AG09319 (cell line): ENCODE measurements at regions not wholly inside any gene's neighbourhood (a gene's known extent, or its start where the extent isn't known, plus 50 kb on each side); places are given as distances from the start of the nearest gene placed in this dataset.

ENCODE experiments used
- DNase-seq: peaks from one replicate; pipeline ENCODE4 v3.0.0-alpha.2; 2010; ENCODE audit warnings: low read depth; ENCODE audit errors: extremely low read depth
- TF ChIP-seq, protein P1 (sequence below): IDR thresholded peaks from 2 replicates; pipeline ENCODE4 v1.5.1; 2011; ENCODE audit warnings: low read depth, mild to moderate bottlenecking, inconsistent platforms, low read length, moderate library complexity

DNA sequence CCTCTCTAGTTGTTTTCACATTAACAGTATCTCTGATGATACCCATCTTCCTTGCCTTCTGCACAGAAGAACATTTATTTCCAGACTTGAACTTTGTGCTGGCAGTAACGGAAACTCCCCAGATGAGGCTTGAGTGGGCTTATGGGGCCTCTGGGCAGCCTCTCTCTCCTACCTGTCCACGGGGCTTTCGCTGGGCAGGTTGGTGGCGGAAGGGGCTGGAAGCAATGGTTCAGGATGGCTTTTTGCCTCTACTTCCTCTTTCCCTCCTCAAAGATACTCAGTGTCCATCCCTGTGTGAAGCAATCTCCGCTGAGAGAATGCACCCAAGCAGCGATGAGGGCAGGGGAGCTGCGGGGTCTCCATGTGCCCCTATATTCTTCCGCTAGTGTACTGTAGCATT is 348.2 kb downstream of the HLX start:
- no peak for DNase-seq
- TF ChIP-seq, protein P1, sequence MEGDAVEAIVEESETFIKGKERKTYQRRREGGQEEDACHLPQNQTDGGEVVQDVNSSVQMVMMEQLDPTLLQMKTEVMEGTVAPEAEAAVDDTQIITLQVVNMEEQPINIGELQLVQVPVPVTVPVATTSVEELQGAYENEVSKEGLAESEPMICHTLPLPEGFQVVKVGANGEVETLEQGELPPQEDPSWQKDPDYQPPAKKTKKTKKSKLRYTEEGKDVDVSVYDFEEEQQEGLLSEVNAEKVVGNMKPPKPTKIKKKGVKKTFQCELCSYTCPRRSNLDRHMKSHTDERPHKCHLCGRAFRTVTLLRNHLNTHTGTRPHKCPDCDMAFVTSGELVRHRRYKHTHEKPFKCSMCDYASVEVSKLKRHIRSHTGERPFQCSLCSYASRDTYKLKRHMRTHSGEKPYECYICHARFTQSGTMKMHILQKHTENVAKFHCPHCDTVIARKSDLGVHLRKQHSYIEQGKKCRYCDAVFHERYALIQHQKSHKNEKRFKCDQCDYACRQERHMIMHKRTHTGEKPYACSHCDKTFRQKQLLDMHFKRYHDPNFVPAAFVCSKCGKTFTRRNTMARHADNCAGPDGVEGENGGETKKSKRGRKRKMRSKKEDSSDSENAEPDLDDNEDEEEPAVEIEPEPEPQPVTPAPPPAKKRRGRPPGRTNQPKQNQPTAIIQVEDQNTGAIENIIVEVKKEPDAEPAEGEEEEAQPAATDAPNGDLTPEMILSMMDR = no peak

DNA sequence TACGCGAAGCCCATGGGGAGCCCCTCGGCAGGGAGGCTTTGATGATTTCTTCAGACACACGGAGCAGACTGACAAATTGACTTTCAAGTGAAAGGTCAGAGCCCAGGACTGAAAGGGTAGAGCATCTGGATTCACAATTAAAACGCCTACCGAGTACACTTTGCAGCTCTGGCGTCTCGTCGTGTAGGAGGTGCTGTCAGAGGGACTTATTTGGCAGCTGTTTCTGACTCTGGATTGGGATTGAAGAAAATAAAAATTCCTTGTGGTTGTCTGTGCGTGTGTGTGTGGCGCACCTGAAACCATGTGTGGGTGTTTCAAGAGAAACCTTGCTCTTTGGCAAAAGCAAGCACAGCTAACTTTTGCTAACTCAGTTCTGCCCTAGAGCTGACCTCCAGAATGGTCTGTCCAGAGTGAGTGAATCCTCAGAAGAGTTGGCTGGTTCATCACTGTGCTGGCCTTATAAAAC is 348.7 kb downstream of the HLX start:
- DNase-seq = no peak
- TF ChIP-seq, protein P1 = no peak

DNA sequence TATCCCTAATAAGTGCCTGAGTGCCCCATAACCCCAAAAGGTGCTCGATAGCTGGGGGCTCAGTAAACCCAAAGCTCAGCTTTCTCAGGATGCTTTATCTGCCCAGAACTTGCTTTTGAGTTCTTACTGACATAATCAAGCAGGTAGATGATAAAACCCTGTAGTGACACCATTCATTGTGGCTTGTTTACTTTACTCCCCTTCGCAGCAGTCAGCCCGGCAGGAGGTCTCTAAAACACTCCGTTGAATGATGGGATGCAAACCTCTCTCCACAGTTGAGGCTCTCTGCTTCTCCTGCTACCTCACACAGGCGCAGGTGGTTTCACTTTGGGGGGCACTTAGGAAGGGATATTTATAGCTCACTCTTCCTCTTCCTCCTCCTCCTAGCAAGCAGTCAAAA is 349.4 kb downstream of the HLX start:
- no peak for DNase-seq
- TF ChIP-seq, protein P1 = no peak

DNA sequence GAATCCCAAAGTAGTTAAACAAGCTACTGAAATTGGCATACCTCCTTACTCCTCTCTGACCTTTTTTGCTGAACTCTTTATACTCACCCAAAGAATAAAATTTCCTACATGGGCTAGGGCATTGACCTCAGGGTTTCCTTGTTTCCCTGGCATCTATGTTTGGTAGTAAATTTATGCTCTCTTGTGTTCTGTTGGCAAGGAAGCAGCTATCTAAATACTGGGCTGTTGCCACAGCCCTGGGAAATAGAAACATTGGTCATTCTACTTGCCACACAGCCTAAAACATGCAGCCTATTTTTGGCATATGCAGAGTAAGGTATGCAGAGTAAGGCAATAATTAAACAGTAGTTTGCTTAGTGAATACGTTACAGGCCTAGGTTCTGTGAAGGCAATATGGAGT is 351.4 kb downstream of the HLX start:
- TF ChIP-seq, protein P1 = no peak
- DNase-seq = peak; percentile 4

DNA sequence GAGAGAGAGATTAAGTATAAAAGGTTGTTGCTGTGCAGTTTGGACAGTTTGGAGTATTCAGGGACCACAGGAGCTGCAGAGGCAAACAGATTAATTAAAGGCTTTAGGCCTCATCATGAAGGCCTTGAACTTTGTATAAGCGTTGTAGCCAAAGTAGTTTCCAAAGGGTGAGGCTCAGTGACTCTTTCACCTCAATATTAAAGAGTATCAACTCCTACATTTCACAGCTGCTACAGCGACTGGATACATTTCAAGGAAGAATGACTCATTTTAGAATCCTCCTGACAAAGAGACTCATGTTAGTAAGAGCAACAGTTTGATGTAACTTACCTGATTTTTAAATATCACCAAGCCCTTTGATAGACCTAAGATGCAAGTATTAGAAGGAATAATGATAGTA is 355.5 kb downstream of the HLX start:
- no peak for DNase-seq

DNA sequence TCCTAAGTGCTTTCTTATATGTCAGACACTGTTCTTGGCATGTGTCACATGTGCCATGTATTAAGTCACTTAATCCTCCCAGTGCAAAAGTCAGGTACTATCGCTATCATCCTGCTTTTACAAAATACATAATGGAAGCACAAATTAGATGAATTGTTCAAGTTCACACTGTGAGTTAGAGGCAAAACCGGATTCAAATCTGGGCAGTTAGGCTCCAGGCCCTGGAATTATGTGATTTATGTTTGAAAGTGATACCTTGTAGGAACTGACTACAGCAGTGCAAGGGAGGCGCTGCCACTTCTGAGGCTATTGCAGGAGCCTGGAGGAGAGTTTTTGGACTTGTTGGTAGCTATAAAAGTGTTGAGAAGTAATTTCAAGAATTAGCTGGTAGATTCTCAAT is 358.3 kb downstream of the HLX start:
- DNase-seq = no peak

More for the DNA sequence above, 355.5 kb downstream of the HLX start:
- TF ChIP-seq, protein P1 = no peak

DNA sequence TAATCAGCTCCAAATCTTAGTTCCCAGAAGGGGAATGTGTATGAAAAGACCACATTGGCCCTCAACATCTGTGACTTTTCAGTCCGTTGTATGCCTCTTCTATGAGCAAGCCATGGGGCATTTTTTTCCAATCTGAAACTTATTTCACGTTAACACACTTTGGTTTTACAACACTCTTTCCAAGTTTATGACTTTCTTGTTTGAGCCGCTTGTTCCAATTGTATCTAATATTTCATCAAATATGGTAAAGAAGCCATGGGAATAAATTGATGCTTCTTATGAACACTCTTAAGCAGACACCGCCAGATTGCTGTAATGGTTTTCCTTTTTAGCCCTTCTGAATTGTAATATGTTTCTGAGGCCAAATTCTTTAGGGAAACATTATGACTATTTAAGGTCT is 359.9 kb downstream of the HLX start:
- TF ChIP-seq, protein P1 = no peak
- DNase-seq = no peak

More for the DNA sequence above, 358.3 kb downstream of the HLX start:
- TF ChIP-seq, protein P1 = no peak
